CD4-positive, alpha-beta T cell (primary cell): ENCODE measurements at regions not wholly inside any gene's neighbourhood (a gene's known extent, or its start where the extent isn't known, plus 50 kb on each side); places are given as distances from the start of the nearest gene placed in this dataset.
"Not testable (repeated sequence)": the region's sequence is repeated elsewhere in the genome, so short reads cannot be mapped to it uniquely, and the experiment has no call there.

Experiments
- ATAC-seq: fragments of 200-7000 bp; cut with Tn5 transposase; one replicate; pipeline ENCODE4 v1.10.0; 2022; ENCODE audit warnings: mild to moderate bottlenecking; ENCODE audit not compliant: poor library complexity
- CTCF ChIA-PET: fragments of 350-600 bp; sonication (Branson Sonifier 250); formaldehyde crosslinking; loops from one replicate; lab custom pipeline; 2021; ENCODE audit warnings: antibody characterized with exemption, inconsistent platforms; lab: Charles Lee
- POLR2A ChIA-PET: fragments of 350-600 bp; sonication (Branson Sonifier 250); formaldehyde crosslinking; loops from one replicate; lab custom pipeline; 2021; ENCODE audit warnings: antibody characterized with exemption, inconsistent platforms; lab: Charles Lee
- DNase-seq, 14 experiments: peaks; one replicate each; pipeline ENCODE4 v3.0.0-alpha.2; 2013 to 2020; ENCODE audit warnings: mixed read lengths in 2 of 14
- H3K27ac ChIP-seq, 2 donors: one replicate each; pipeline versions ENCODE4 v1.5.1 to v1.7.0; 2013; ENCODE audit warnings: low read length in 2 of 2, low read depth in 1 of 2, mild to moderate bottlenecking in 1 of 2
- H3K27me3 ChIP-seq, 2 experiments: 1 replicate in 1 of 2; 2 replicates in 1 of 2; pipeline versions ENCODE4 v1.6.1 to v1.7.0; 2013; ENCODE audit warnings: low read length in 2 of 2, control low read depth in 1 of 2, mild to moderate bottlenecking in 1 of 2, moderate library complexity in 1 of 2; ENCODE audit not compliant: insufficient read depth in 2 of 2, control insufficient read depth in 1 of 2
- H3K36me3 ChIP-seq: one replicate; pipeline ENCODE4 v1.6.1; 2013; ENCODE audit warnings: low read length, control low read depth; ENCODE audit not compliant: insufficient read depth
- H3K4me1 ChIP-seq: one replicate; pipeline ENCODE4 v1.6.1; 2013; ENCODE audit warnings: low read length, control low read depth; ENCODE audit not compliant: insufficient read depth
- H3K4me3 ChIP-seq: one replicate; pipeline ENCODE4 v1.5.1; 2013; ENCODE audit warnings: mild to moderate bottlenecking, low read length, moderate library complexity
- H3K9me3 ChIP-seq, 2 experiments: 1 replicate in 1 of 2; 2 replicates in 1 of 2; pipeline versions ENCODE4 v1.6.1 to v1.7.0; 2013; ENCODE audit warnings: low read length in 2 of 2, mild to moderate bottlenecking in 2 of 2, control low read depth in 1 of 2, moderate library complexity in 1 of 2; ENCODE audit not compliant: control insufficient read depth in 1 of 2, insufficient read depth in 1 of 2
- H3K27ac Mint-ChIP-seq: one replicate; pipeline ENCODE4 v1.8.0; 2020; ENCODE audit warnings: mixed read lengths
- H3K27me3 Mint-ChIP-seq: one replicate; pipeline ENCODE4 v1.8.0; 2021; ENCODE audit warnings: mixed read lengths
- H3K36me3 Mint-ChIP-seq: one replicate; pipeline ENCODE4 v1.8.0; 2021; ENCODE audit warnings: low read depth, mixed read lengths
- H3K4me1 Mint-ChIP-seq: one replicate; pipeline ENCODE4 v1.8.0; 2021; ENCODE audit warnings: low read depth, mixed read lengths
- H3K4me3 Mint-ChIP-seq: one replicate; pipeline ENCODE4 v1.8.0; 2020; ENCODE audit warnings: mild to moderate bottlenecking, mixed read lengths
- H3K9me3 Mint-ChIP-seq: one replicate; pipeline ENCODE4 v1.8.0; 2020; ENCODE audit warnings: mixed read lengths
- CTCF ChIP-seq: fragments of 200-600 bp; IDR thresholded peaks from one replicate; pipeline ENCODE4 v1.8.0; 2022; ENCODE audit warnings: antibody characterized with exemption, mild to moderate bottlenecking
- intact Hi-C, 2 experiments: fragments of 100-400 bp; cut with DNase I in 1 of 2; cut with micrococcal nuclease in 1 of 2; formaldehyde crosslinking; loops; one replicate each; pipeline versions ENCODE4 v1.15.1 to v1.9.0; 2023 to 2025; cut with DNase I, micrococcal nuclease

GRCh38 chr10:124193309-124193696 lies 99.9 kb upstream of the CHST15 start:
- no peaks in the 10 kb centered on the region for H3K9me3 Mint-ChIP-seq
- H3K4me3 Mint-ChIP-seq: no peak overlapping the region
- no peaks in the 10 kb centered on the region for H3K9me3 ChIP-seq
- peaks cover 39% of the 10 kb centered on the region for H3K27me3 Mint-ChIP-seq
- H3K27ac Mint-ChIP-seq: no peak overlapping the region
- H3K36me3 ChIP-seq: no peaks in the 10 kb centered on the region
- H3K4me1 Mint-ChIP-seq: no peaks in the 10 kb centered on the region
- DNase-seq: no peak
- no peaks in the 10 kb centered on the region for H3K36me3 Mint-ChIP-seq
- no peaks in the 10 kb centered on the region for H3K27me3 ChIP-seq
- ChIA-PET CTCF (no interaction called here), POLR2A (no interaction called here)
- H3K4me1 ChIP-seq: no peaks in the 10 kb centered on the region
- H3K4me3 ChIP-seq: no peak overlapping the region
- ATAC-seq: no peak
- no peak for TF ChIP-seq CTCF
- intact Hi-C loops: no loop called here
- no peak overlapping the region for H3K27ac ChIP-seq

GRCh38 chr10:124192664-124193308 lies 99.4 kb upstream of the CHST15 start:
- H3K27ac ChIP-seq, H3K36me3 Mint-ChIP-seq, POLR2A ChIA-PET, H3K27ac Mint-ChIP-seq, intact Hi-C loops, ATAC-seq, H3K27me3 ChIP-seq, CTCF ChIA-PET, H3K9me3 ChIP-seq, H3K4me1 ChIP-seq, H3K4me3 ChIP-seq, H3K4me3 Mint-ChIP-seq, H3K4me1 Mint-ChIP-seq, H3K9me3 Mint-ChIP-seq, H3K36me3 ChIP-seq: not testable (repeated sequence)
- peaks cover 39% of the 10 kb centered on the region for H3K27me3 Mint-ChIP-seq
- peak in 1 of 14 experiments; percentile 11 for DNase-seq

GRCh38 chr10:124190476-124190875 lies 97.1 kb upstream of the CHST15 start:
- ATAC-seq, POLR2A ChIA-PET, CTCF ChIA-PET, H3K27ac Mint-ChIP-seq, H3K4me1 Mint-ChIP-seq, H3K27me3 ChIP-seq, H3K9me3 Mint-ChIP-seq, DNase-seq, H3K36me3 ChIP-seq, H3K9me3 ChIP-seq, intact Hi-C loops, H3K36me3 Mint-ChIP-seq, H3K27ac ChIP-seq, H3K4me3 Mint-ChIP-seq, H3K4me3 ChIP-seq, H3K4me1 ChIP-seq: not testable (repeated sequence)
- H3K27me3 Mint-ChIP-seq: peaks cover 35% of the 10 kb centered on the region

- Histone ChIP-seq H3K36me3 (no peaks in the 10 kb centered on the region), H3K4me3 (no peak overlapping the region), H3K27me3 (no peaks in the 10 kb centered on the region), H3K27ac (no peak overlapping the region), H3K9me3 (peaks cover 0 to 1% of the 10 kb centered on the region in 2 experiments), H3K4me1 (no peaks in the 10 kb centered on the region)
- Mint-ChIP-seq H3K36me3 (no peaks in the 10 kb centered on the region), H3K27ac (no peak overlapping the region), H3K4me3 (no peak overlapping the region), H3K27me3 (peaks cover 11% of the 10 kb centered on the region), H3K4me1 (no peaks in the 10 kb centered on the region), H3K9me3 (no peaks in the 10 kb centered on the region)
- ATAC-seq: no peak
- POLR2A ChIA-PET: interaction anchor here (1.3 kb wide), 1 partner anchor 10 kb away, joined by 4 read pairs; no protein-coding TSS in a partner anchor
- DNase-seq: no peak
- TF ChIP-seq CTCF: no peak
- intact Hi-C loops: no loop called here
- CTCF ChIA-PET: no interaction called here
Observed at GRCh38 chr10:124186956-124187355, 93.6 kb upstream of the CHST15 start.
